ENCODE measurements at regions not wholly inside any gene's neighbourhood (a gene's known extent, or its start where the extent isn't known, plus 50 kb on each side); places are given as distances from the start of the nearest gene placed in this dataset.

DNA sequence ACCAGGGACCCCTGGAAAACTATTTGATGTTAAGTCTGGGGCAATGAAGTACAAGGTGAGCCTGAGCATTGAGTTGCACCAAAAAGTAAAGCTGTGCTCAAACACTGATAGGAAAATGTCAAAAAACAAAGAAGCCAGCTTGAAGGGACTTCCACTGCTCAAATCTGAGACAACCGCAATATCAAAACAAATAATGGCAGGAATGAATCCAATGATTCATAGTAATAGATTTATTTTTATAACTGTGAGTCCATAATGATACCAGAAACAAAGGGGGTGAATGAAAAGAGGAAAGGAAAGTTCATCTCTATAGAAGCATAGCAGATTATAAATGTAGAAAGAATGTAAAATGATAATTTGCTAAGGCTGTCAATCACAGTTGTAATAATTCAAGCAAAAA, 237.3 kb upstream of the ZBTB20 start:
- no peak for DNase-seq (ENCODE audit: low spot score in 2 of 2)
- H3K4me3 ChIP-seq (ENCODE audit: low read depth, poor library complexity, severe bottlenecking) = no peak overlapping the region
- TF ChIP-seq POLR2A (IDR thresholded peaks at IDR 0.05) = no peak
- TF ChIP-seq, protein P1, sequence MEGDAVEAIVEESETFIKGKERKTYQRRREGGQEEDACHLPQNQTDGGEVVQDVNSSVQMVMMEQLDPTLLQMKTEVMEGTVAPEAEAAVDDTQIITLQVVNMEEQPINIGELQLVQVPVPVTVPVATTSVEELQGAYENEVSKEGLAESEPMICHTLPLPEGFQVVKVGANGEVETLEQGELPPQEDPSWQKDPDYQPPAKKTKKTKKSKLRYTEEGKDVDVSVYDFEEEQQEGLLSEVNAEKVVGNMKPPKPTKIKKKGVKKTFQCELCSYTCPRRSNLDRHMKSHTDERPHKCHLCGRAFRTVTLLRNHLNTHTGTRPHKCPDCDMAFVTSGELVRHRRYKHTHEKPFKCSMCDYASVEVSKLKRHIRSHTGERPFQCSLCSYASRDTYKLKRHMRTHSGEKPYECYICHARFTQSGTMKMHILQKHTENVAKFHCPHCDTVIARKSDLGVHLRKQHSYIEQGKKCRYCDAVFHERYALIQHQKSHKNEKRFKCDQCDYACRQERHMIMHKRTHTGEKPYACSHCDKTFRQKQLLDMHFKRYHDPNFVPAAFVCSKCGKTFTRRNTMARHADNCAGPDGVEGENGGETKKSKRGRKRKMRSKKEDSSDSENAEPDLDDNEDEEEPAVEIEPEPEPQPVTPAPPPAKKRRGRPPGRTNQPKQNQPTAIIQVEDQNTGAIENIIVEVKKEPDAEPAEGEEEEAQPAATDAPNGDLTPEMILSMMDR (IDR thresholded peaks at IDR 0.05) = no peak
- intact Hi-C loops (cut with DNase I; ENCODE audit: low total_unique reads) = no loop called here
- 96 to 98% methylated on average over 1 of the region's 1 CpG for WGBS, 2 donors

DNA sequence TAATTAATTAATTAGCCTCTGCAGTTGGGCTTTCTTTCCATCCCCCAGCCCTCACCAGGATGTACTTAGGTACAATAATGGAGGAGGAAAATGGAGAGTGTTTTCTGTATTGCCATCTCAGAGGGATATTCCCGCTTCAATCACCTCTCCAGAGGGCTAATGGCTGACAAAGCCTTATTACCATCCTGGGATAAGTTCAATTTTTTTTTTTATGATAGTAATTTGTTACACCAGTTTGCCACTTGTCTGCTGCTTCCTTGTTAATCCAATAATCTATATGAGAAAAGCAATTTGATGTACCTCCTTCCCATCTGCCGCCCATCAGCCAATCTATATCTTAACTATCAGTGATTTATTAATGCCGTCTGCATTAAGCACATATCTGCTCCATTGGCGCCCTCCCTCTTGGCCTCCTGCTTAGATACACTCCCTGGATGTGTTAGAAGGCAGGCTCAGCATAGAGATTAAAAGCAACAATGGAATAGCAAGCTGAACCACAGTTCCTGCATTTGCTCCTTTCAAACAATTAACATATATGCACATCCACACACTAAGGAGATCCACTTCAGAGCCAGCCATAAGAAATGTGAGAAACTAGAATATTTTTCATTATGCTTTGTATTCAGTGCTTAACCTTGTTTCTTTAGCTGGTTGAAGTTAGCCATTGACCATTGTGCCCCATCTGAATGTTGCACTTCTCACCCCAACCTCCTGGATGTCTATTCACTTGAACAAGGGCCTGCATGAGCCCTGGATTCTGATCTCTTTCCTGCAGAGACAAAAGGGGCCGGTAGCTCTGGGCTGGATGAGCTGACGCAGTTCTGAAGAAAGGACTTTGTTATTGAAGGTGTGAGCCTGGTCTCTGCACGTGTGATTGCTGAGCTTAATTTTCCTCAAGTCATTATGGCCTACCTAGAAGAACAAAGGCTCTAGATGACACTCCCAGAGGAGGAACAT, 237.3 kb upstream of the GAP43 start:
- H3K4me3 ChIP-seq (ENCODE audit: low read depth, poor library complexity, severe bottlenecking) = no peak overlapping the region
- DNase-seq (ENCODE audit: low spot score in 2 of 2) = no peak
- intact Hi-C loops (cut with DNase I; ENCODE audit: low total_unique reads) = no loop called here
- no peak for TF ChIP-seq POLR2A (IDR thresholded peaks at IDR 0.05)
- TF ChIP-seq, protein P1 (IDR thresholded peaks at IDR 0.05) = no peak
- 92% methylated on average over 7 of the region's 7 CpGs for WGBS, 2 donors

GRCh38 chr3:115388166-115388565, 235.1 kb upstream of the GAP43 start:
- no peak for DNase-seq (ENCODE audit: low spot score in 2 of 2)
- TF ChIP-seq, protein P1 (IDR thresholded peaks at IDR 0.05) = no peak
- TF ChIP-seq POLR2A (IDR thresholded peaks at IDR 0.05) = no peak
- WGBS, 2 donors = 57 to 59% methylated on average over 1 of the region's 1 CpG
- intact Hi-C loops (cut with DNase I; ENCODE audit: low total_unique reads) = no loop called here
- no peak overlapping the region for H3K4me3 ChIP-seq (ENCODE audit: low read depth, poor library complexity, severe bottlenecking)

DNA sequence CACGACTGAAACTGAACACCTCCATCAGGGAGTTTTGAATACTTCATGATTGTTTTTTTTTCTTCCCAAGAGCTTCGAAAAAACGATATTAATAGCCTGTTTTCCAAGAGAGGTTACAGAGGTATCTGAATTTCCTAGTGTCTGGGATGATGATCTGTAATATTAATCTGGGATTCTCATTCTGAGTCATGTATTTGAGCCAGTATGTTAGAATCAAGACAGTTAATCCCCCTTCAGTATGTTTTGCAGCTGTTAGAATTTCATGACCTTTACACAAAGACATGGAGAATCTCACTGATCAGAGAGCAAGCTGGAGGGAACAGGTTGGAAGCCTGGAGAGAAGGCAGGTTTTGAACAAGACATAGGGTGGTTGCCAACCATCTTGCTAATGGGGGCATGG, 234.5 kb upstream of the GAP43 start:
- intact Hi-C loops (cut with DNase I; ENCODE audit: low total_unique reads) = no loop called here
- 61 to 70% methylated on average over 3 of the region's 3 CpGs for WGBS, 2 donors
- H3K4me3 ChIP-seq (ENCODE audit: low read depth, poor library complexity, severe bottlenecking) = no peak overlapping the region
- TF ChIP-seq, protein P1 (IDR thresholded peaks at IDR 0.05) = no peak
- TF ChIP-seq POLR2A (IDR thresholded peaks at IDR 0.05) = no peak
- DNase-seq (ENCODE audit: low spot score in 2 of 2) = no peak

- no peak overlapping the region for H3K4me3 ChIP-seq (ENCODE audit: low read depth, poor library complexity, severe bottlenecking)
- no peak for DNase-seq (ENCODE audit: low spot score in 2 of 2)
- intact Hi-C loops (cut with DNase I; ENCODE audit: low total_unique reads) = no loop called here
- WGBS, 2 donors = 81 to 94% methylated on average over 1 of the region's 1 CpG
- no peak for TF ChIP-seq POLR2A (IDR thresholded peaks at IDR 0.05)
- TF ChIP-seq, protein P1 (IDR thresholded peaks at IDR 0.05) = no peak
These were observed 226.5 kb upstream of the GAP43 start for GRCh38 chr3:115396801-115397200.
